T-cell (primary cell): ENCODE measurements at regions not wholly inside any gene's neighbourhood (a gene's known extent, or its start where the extent isn't known, plus 50 kb on each side); places are given as distances from the start of the nearest gene placed in this dataset.

Experiments
- ATAC-seq, 4 experiments: fragments of 200-7000 bp in 3 of 4; fragments of 150-1000 bp in 1 of 4; cut with Tn5 transposase; replicated peaks in 1 of 4; 1 replicate in 3 of 4; 2 replicates in 1 of 4; pipeline ENCODE4 v1.10.0; 2021; ENCODE audit warnings: moderate library complexity in 3 of 4, mild to moderate bottlenecking in 2 of 4, moderate number of reproducible peaks in 1 of 4
- CTCF ChIA-PET, 2 donors: fragments of 300-600 bp; sonication (Branson Sonifier 250); formaldehyde crosslinking; loops; one replicate each; lab custom pipeline; 2022; ENCODE audit warnings: antibody characterized with exemption in 2 of 2; lab: Charles Lee
- POLR2A ChIA-PET, 2 donors: fragments of 300-600 bp; sonication (Branson Sonifier 250); formaldehyde crosslinking; loops; one replicate each; lab custom pipeline; 2022; ENCODE audit warnings: antibody characterized with exemption in 2 of 2; lab: Charles Lee
- DNase-seq, 35 experiments: peaks; one replicate each; pipeline versions ENCODE4 v3.0.0 to v3.0.0-alpha.2; 2013 to 2023
- H3K27ac ChIP-seq: one replicate; pipeline ENCODE4 v1.5.1; 2013; ENCODE audit warnings: low read length
- H3K27me3 ChIP-seq, 2 experiments: replicated peaks in 1 of 2; 1 replicate in 1 of 2; 2 replicates in 1 of 2; pipeline versions ENCODE4 v1.6.1 to v1.7.0; 2013; ENCODE audit warnings: low read length in 1 of 2, mixed read lengths in 1 of 2; ENCODE audit not compliant: control insufficient read depth in 2 of 2, insufficient read depth in 2 of 2; ENCODE audit errors: extremely low read depth in 1 of 2
- H3K36me3 ChIP-seq, 2 donors: 1 replicate in 1 of 2; 2 replicates in 1 of 2; pipeline versions ENCODE4 v1.6.1 to v1.7.0; 2013; ENCODE audit warnings: low read length in 1 of 2; ENCODE audit not compliant: control insufficient read depth in 2 of 2, insufficient read depth in 1 of 2; ENCODE audit errors: extremely low read depth in 1 of 2
- H3K4me1 ChIP-seq, 2 experiments: 1 replicate in 1 of 2; 2 replicates in 1 of 2; pipeline versions ENCODE4 v1.6.1 to v1.7.0; 2013; ENCODE audit warnings: low read length in 2 of 2, mixed read lengths in 1 of 2; ENCODE audit not compliant: insufficient read depth in 2 of 2, control insufficient read depth in 1 of 2; ENCODE audit errors: extremely low read depth in 1 of 2
- H3K4me3 ChIP-seq, 2 donors: 1 replicate in 1 of 2; 2 replicates in 1 of 2; pipeline versions ENCODE4 v1.5.1 to v1.7.0; 2013; ENCODE audit warnings: mild to moderate bottlenecking in 2 of 2, low read length in 1 of 2, moderate library complexity in 1 of 2; ENCODE audit not compliant: control insufficient read depth in 1 of 2; ENCODE audit errors: extremely low read depth in 1 of 2
- H3K9me3 ChIP-seq: 2 replicates; pipeline ENCODE4 v1.7.0; 2013
- H3K27ac Mint-ChIP-seq, 2 donors: one replicate each; pipeline ENCODE4 v1.8.0; 2020 to 2021; ENCODE audit warnings: mild to moderate bottlenecking in 2 of 2, mixed read lengths in 2 of 2
- H3K27me3 Mint-ChIP-seq, 2 donors: one replicate each; pipeline ENCODE4 v1.8.0; 2021 to 2022; ENCODE audit warnings: mixed read lengths in 2 of 2
- H3K36me3 Mint-ChIP-seq: one replicate; pipeline ENCODE4 v1.8.0; 2021; ENCODE audit warnings: mixed read lengths
- H3K4me1 Mint-ChIP-seq, 3 donors: one replicate each; pipeline ENCODE4 v1.8.0; 2020 to 2022; ENCODE audit warnings: mixed read lengths in 3 of 3, mild to moderate bottlenecking in 1 of 3
- H3K4me3 Mint-ChIP-seq, 3 donors: one replicate each; pipeline ENCODE4 v1.8.0; 2020 to 2022; ENCODE audit warnings: mild to moderate bottlenecking in 3 of 3, mixed read lengths in 3 of 3, moderate library complexity in 3 of 3
- H3K9me3 Mint-ChIP-seq, 3 donors: one replicate each; pipeline ENCODE4 v1.8.0; 2020 to 2022; ENCODE audit warnings: mixed read lengths in 3 of 3
- WGBS: methylation state at CpG from one replicate; pipeline ENCODE4 v1.1.5; 2013; ENCODE audit warnings: missing lambda C conversion rate; ENCODE audit not compliant: insufficient coverage; 5-methylcytosine and 5-hydroxymethylcytosine counted together

DNA sequence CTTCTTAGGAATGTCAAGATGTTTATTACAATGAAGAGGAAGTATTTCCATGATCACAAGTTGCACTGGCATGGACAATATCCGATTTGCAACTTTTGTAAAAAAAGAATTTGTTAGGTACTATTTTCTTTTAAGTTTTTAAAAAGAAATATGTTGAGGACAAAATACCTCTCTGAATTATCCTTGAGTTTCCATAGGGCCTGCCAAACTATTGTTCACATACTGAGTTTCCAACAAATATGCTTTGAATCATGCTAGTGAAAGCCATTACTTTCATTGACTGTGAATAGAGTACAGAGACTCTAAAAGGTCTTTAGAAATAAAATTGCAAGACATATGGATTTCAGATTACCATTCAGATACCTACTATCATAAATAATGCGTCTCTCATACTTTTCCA, 566.1 kb downstream of the TMEM182 start:
- no peaks in the 10 kb centered on the region for H3K27me3 ChIP-seq
- H3K27ac ChIP-seq = no peak overlapping the region
- no peaks in the 10 kb centered on the region for H3K36me3 ChIP-seq
- POLR2A ChIA-PET = no interaction called here
- no peak overlapping the region for H3K4me3 ChIP-seq
- no peaks in the 10 kb centered on the region for H3K36me3 Mint-ChIP-seq
- H3K9me3 Mint-ChIP-seq = peaks cover 4 to 8% (median 8%) of the 10 kb centered on the region in 3 donors
- H3K9me3 ChIP-seq = no peaks in the 10 kb centered on the region
- no CpG with 5 or more reads among the region's 2 CpGs for WGBS
- H3K4me3 Mint-ChIP-seq = no peak overlapping the region
- H3K4me1 ChIP-seq = no peaks in the 10 kb centered on the region
- DNase-seq (no peak), ATAC-seq (no peak)
- no peaks in the 10 kb centered on the region for H3K27me3 Mint-ChIP-seq
- CTCF ChIA-PET = no interaction called here
- no peaks in the 10 kb centered on the region for H3K4me1 Mint-ChIP-seq
- H3K27ac Mint-ChIP-seq = no peak overlapping the region

DNA sequence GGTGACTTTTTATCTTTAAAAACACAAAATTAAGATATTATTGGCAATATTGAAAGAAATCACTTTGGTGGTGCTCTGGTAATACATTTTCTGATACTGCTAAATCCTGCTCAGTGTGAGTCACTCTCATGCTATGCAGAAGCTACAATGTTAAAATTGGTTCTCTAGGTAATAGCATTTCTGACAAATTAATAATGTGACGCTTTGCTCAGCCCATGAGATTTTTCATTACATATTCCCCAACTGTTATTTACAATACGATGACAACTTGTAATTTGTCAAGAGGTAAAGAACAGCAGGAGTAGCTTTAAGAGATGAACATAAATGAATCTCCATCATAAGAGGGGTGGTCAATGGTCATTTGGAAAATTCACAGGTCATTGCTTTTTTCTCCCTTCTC, 573.6 kb downstream of the TMEM182 start:
- CTCF ChIA-PET = interaction anchor here in 1 of 2 donors (0.6 kb wide), 1 partner anchor 57 kb away, joined by 4 read pairs; no protein-coding TSS in a partner anchor

DNA sequence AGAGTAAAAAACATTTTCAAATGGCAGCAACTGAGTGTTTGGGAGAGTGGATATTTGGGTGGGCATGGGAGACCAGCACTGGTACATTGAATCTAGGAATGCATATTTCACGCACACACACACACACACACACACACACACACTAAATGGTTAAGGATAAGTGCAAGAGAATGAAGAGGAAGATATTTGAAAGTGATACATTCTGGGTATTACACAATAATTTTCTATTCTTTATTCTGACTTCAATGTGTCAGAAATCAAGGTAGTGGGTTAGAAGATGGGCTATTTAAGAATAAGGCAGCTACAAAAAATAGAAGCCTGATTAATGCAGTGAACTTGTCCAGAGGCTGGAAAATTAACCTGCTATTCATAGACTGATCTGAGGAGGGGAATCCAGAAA, 577.0 kb downstream of the TMEM182 start:
- WGBS = no CpG with 5 or more reads among the region's 1 CpG
- POLR2A ChIA-PET = no interaction called here
- H3K36me3 ChIP-seq = no peaks in the 10 kb centered on the region
- H3K4me3 Mint-ChIP-seq = no peak overlapping the region
- H3K9me3 Mint-ChIP-seq = peaks cover 5 to 18% (median 7%) of the 10 kb centered on the region in 3 donors
- H3K27me3 Mint-ChIP-seq = no peaks in the 10 kb centered on the region
- H3K9me3 ChIP-seq = no peaks in the 10 kb centered on the region
- CTCF ChIA-PET = no interaction called here
- H3K4me3 ChIP-seq = no peak overlapping the region
- ATAC-seq = no peak
- no peak for DNase-seq
- H3K36me3 Mint-ChIP-seq = no peaks in the 10 kb centered on the region
- no peak overlapping the region for H3K27ac ChIP-seq
- no peaks in the 10 kb centered on the region for H3K4me1 Mint-ChIP-seq
- no peaks in the 10 kb centered on the region for H3K27me3 ChIP-seq
- H3K4me1 ChIP-seq = no peaks in the 10 kb centered on the region
- H3K27ac Mint-ChIP-seq = no peak overlapping the region

More for the DNA sequence above, 573.6 kb downstream of the TMEM182 start:
- Mint-ChIP-seq H3K4me3 (no peak overlapping the region), H3K36me3 (no peaks in the 10 kb centered on the region), H3K27ac (no peak overlapping the region), H3K4me1 (no peaks in the 10 kb centered on the region), H3K27me3 (no peaks in the 10 kb centered on the region), H3K9me3 (peaks cover 4 to 12% (median 7%) of the 10 kb centered on the region in 3 donors)
- Histone ChIP-seq H3K4me1 (no peaks in the 10 kb centered on the region), H3K27ac (no peak overlapping the region), H3K4me3 (no peak overlapping the region), H3K36me3 (no peaks in the 10 kb centered on the region), H3K9me3 (no peaks in the 10 kb centered on the region), H3K27me3 (no peaks in the 10 kb centered on the region)
- DNase-seq = no peak
- no CpG with 5 or more reads among the region's 2 CpGs for WGBS
- ATAC-seq = no peak
- POLR2A ChIA-PET = no interaction called here

DNA sequence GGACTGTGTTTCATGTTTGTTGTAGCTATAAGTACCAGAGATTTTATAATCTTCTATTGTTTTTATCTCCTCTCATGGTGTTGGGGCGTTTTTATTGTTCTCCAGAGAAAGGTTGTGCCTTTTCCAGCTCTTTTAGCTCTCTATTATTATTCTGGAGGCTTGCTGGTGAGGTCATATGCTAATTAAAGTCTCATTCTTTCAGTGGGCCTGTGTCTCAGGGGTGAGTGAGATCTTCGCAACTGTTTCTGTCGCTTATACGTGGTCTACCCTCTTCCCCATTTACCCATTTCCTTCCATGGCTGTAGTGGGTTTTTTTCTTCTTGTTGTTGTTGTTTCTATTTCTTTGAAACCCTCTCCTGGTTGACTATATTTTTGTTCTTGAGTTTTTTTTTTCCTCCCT, 584.9 kb downstream of the TMEM182 start:
- ChIA-PET CTCF (no interaction called here), POLR2A (no interaction called here)
- no peaks in the 10 kb centered on the region for H3K27me3 ChIP-seq
- no peaks in the 10 kb centered on the region for H3K4me1 ChIP-seq
- no peaks in the 10 kb centered on the region for H3K36me3 ChIP-seq
- H3K4me3 Mint-ChIP-seq = no peak overlapping the region
- ATAC-seq (no peak), DNase-seq (no peak)
- H3K36me3 Mint-ChIP-seq = no peaks in the 10 kb centered on the region
- H3K27ac ChIP-seq = no peak overlapping the region
- H3K27me3 Mint-ChIP-seq = no peaks in the 10 kb centered on the region
- H3K4me3 ChIP-seq = no peak overlapping the region
- no peaks in the 10 kb centered on the region for H3K9me3 ChIP-seq
- H3K9me3 Mint-ChIP-seq = peaks cover 13 to 16% (median 15%) of the 10 kb centered on the region in 3 donors
- no CpG with 5 or more reads among the region's 4 CpGs for WGBS
- no peaks in the 10 kb centered on the region for H3K4me1 Mint-ChIP-seq
- no peak overlapping the region for H3K27ac Mint-ChIP-seq

DNA sequence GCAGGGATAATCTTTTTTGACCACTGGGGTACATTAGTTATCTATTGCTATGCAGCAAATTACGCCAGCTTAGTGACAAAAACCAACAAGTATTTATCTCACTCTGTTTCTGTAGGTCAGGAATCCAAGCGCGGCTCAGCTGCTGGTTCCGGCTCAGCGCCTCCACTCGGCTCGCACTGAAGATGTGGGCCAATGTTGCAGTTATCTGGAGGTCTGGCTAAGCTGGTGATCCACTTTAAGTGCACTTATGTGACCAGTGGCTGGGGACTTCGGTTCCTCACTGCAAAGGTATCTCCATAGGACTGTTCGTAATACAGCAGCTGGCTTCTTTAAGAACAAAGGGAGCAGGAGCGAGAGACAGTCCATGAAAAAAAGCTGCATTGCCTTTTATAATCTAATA, 591.9 kb downstream of the TMEM182 start:
- POLR2A ChIA-PET = no interaction called here

DNA sequence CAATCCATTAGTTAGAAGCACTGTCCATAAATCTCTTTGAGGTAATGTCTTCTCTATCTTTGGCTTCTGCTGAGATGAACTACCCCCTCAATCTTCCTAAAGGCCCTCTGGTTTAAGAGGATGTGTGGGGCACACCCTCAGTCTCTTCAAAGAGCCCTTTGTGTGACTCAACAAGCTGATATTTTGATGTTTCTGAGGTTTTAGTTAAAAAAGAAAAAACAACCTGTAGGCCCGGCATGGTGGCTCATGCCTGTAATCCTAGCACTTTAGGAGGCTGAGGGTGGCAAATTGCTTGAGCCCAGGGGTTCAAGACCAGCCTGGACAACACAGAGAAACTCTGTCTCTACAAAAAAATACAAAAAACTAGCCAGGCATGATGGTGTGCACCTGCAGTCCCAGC, 593.5 kb downstream of the TMEM182 start:
- ChIA-PET POLR2A (no interaction called here), CTCF (no interaction called here)
- Histone ChIP-seq H3K27me3 (no peaks in the 10 kb centered on the region), H3K9me3 (no peaks in the 10 kb centered on the region), H3K4me1 (no peaks in the 10 kb centered on the region), H3K36me3 (no peaks in the 10 kb centered on the region), H3K27ac (no peak overlapping the region), H3K4me3 (no peak overlapping the region)
- no peak overlapping the region for H3K4me3 Mint-ChIP-seq
- H3K27ac Mint-ChIP-seq = no peak overlapping the region
- H3K4me1 Mint-ChIP-seq = no peaks in the 10 kb centered on the region
- ATAC-seq = no peak
- DNase-seq = no peak
- H3K36me3 Mint-ChIP-seq = no peaks in the 10 kb centered on the region
- H3K9me3 Mint-ChIP-seq = peaks cover 0 to 26% (median 10%) of the 10 kb centered on the region in 3 donors
- H3K27me3 Mint-ChIP-seq = no peaks in the 10 kb centered on the region
- WGBS = no CpG with 5 or more reads among the region's 1 CpG

More for the DNA sequence above, 591.9 kb downstream of the TMEM182 start:
- Mint-ChIP-seq H3K4me1 (no peaks in the 10 kb centered on the region), H3K9me3 (peaks cover 0 to 26% (median 10%) of the 10 kb centered on the region in 3 donors), H3K36me3 (no peaks in the 10 kb centered on the region), H3K27ac (no peak overlapping the region), H3K27me3 (no peaks in the 10 kb centered on the region), H3K4me3 (no peak overlapping the region)
- H3K27ac ChIP-seq = no peak overlapping the region
- H3K27me3 ChIP-seq = no peaks in the 10 kb centered on the region
- no peaks in the 10 kb centered on the region for H3K36me3 ChIP-seq
- H3K4me1 ChIP-seq = no peaks in the 10 kb centered on the region
- no peak overlapping the region for H3K4me3 ChIP-seq
- no peak for DNase-seq
- 72% methylated on average over 2 of the region's 10 CpGs for WGBS
- CTCF ChIA-PET = interaction anchor here in 1 of 2 donors (0.5 kb wide), 1 partner anchor 67 kb away, joined by 4 read pairs; no protein-coding TSS in a partner anchor
- no peaks in the 10 kb centered on the region for H3K9me3 ChIP-seq
- no peak for ATAC-seq

DNA sequence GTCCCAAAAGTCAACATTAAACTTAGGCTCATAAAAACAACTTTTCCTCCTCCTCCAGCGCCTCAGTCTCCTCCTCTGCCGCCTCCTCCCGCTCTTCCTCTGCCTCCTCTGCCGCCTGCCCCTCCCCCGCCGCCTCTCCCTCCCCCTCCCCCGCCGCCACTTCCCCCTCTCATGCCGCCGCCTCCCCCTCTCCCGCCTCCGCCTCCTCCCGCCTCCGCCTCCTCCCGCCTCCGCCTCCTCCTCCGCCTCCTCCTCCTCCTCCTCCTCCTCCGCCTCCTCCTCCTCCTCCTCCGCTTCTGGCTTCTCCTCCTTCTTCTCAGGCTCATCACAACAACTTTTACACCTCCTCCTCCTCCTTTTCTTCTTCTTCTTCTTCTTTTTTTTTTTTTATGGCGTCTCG, 599.9 kb downstream of the TMEM182 start:
- Histone ChIP-seq H3K36me3 (no peaks in the 10 kb centered on the region), H3K27me3 (no peaks in the 10 kb centered on the region), H3K4me3 (no peak overlapping the region), H3K27ac (no peak overlapping the region), H3K4me1 (no peaks in the 10 kb centered on the region), H3K9me3 (no peaks in the 10 kb centered on the region)
- POLR2A ChIA-PET = no interaction called here
- ATAC-seq (no peak), DNase-seq (no peak)
- no peaks in the 10 kb centered on the region for H3K4me1 Mint-ChIP-seq
- H3K27ac Mint-ChIP-seq = no peak overlapping the region
- CTCF ChIA-PET = no interaction called here
- no peaks in the 10 kb centered on the region for H3K36me3 Mint-ChIP-seq
- WGBS = 100% methylated on average over 1 of the region's 21 CpGs
- H3K4me3 Mint-ChIP-seq = no peak overlapping the region
- H3K9me3 Mint-ChIP-seq = peaks cover 5 to 15% (median 6%) of the 10 kb centered on the region in 3 donors
- H3K27me3 Mint-ChIP-seq = no peaks in the 10 kb centered on the region
